ENCODE measurements at regions not wholly inside any gene's neighbourhood (a gene's known extent, or its start where the extent isn't known, plus 50 kb on each side); places are given as distances from the start of the nearest gene placed in this dataset.
"Not testable (repeated sequence)": the region's sequence is repeated elsewhere in the genome, so short reads cannot be mapped to it uniquely, and the experiment has no call there.

GRCh38 chr10:29810816-29811215 is 176.0 kb upstream of the SVIL start:
- Histone ChIP-seq H3K18ac (ENCODE audit: insufficient read length, low read depth, low read length) (no peak overlapping the region), H3K23me2 (ENCODE audit: insufficient read length, low read depth, low read length, poor library complexity, severe bottlenecking) (peaks cover 3% of the 10 kb centered on the region), H3K23ac (ENCODE audit: insufficient read length, low read depth, low read length) (no peak overlapping the region), H3K14ac (ENCODE audit: insufficient read depth, low read length) (no peak overlapping the region), H2AFZ (ENCODE audit: low read length) (no peak overlapping the region), H3K79me1 (ENCODE audit: insufficient read depth, low read depth, low read length, poor library complexity, severe bottlenecking) (no peaks in the 10 kb centered on the region), H3K9ac (ENCODE audit: extremely low read depth, insufficient read length, low read length) (no peak overlapping the region), H2BK15ac (ENCODE audit: low read depth, low read length) (no peak overlapping the region), H4K20me1 (ENCODE audit: control insufficient read depth, insufficient read depth, insufficient read length) (no peaks in the 10 kb centered on the region), H2BK20ac (ENCODE audit: low read depth, low read length, poor library complexity, severe bottlenecking) (no peak overlapping the region), H3K4me1 (ENCODE audit: insufficient read depth, low read length) (no peaks in the 10 kb centered on the region), H4K91ac (ENCODE audit: insufficient read length, low read depth, low read length) (no peak overlapping the region), H3K27ac (ENCODE audit: insufficient read length, low read depth, low read length) (no peak overlapping the region), H3K9me3 (ENCODE audit: control insufficient read depth, low read depth, low read length) (no peaks in the 10 kb centered on the region), H4K8ac (replicated peaks; ENCODE audit: insufficient read length, low read depth, low read length) (no peak overlapping the region), H2AK5ac (ENCODE audit: insufficient read length, low read length) (no peak overlapping the region), H2BK12ac (ENCODE audit: insufficient read length, low read depth, low read length) (no peak overlapping the region), H3K56ac (ENCODE audit: insufficient read length, low read depth, low read length) (no peak overlapping the region), H3T11ph (ENCODE audit: low read length) (no peak overlapping the region), H2BK5ac (ENCODE audit: insufficient read length, low read length) (no peak overlapping the region), H3K27me3 (ENCODE audit: insufficient read depth, low read length) (no peaks in the 10 kb centered on the region), H3K4me2 (ENCODE audit: insufficient read depth, insufficient read length, low read length) (no peak overlapping the region), H3K79me2 (ENCODE audit: insufficient read depth, low read length) (no peaks in the 10 kb centered on the region), H2BK120ac (ENCODE audit: low read depth, low read length, poor library complexity, severe bottlenecking) (no peak overlapping the region), H4K5ac (ENCODE audit: insufficient read length, low read depth, low read length) (no peak overlapping the region), H3K4ac (ENCODE audit: low read depth, low read length) (no peak overlapping the region)
- DNase-seq, result no peak
- Mint-ChIP-seq H3K4me1 (peaks cover 0 to 3% of the 10 kb centered on the region in 2 experiments; a peak in 1 of 4 replicates), H3K27me3 (ENCODE audit: low read depth) (peaks cover 23% of the 10 kb centered on the region), H3K27ac (no peak overlapping the region), H3K36me3 (ENCODE audit: insufficient read depth in 1 of 3, low read depth in 3 of 3) (no peaks in the 10 kb centered on the region), H3K9me3 (no peaks in the 10 kb centered on the region), H3K4me3 (no peak overlapping the region)
- TF ChIP-seq CTCF (conservative IDR thresholded peaks at IDR 0.05), result no peak
- WGBS (ENCODE audit: extremely low coverage, insufficient read length, low lambda C conversion rate), result no CpG with 5 or more reads among the region's 2 CpGs

GRCh38 chr10:29810231-29810630 is 175.5 kb upstream of the SVIL start:
- H3K36me3 Mint-ChIP-seq (ENCODE audit: insufficient read depth in 1 of 3, low read depth in 3 of 3); H2BK120ac ChIP-seq (ENCODE audit: low read depth, low read length, poor library complexity, severe bottlenecking); H3K18ac ChIP-seq (ENCODE audit: insufficient read length, low read depth, low read length); H3K27ac ChIP-seq (ENCODE audit: insufficient read length, low read depth, low read length); H2BK5ac ChIP-seq (ENCODE audit: insufficient read length, low read length); H3K9me3 ChIP-seq (ENCODE audit: control insufficient read depth, low read depth, low read length); DNase-seq; H2BK20ac ChIP-seq (ENCODE audit: low read depth, low read length, poor library complexity, severe bottlenecking); H3K4me3 Mint-ChIP-seq; H3K4me1 ChIP-seq (ENCODE audit: insufficient read depth, low read length); H3K56ac ChIP-seq (ENCODE audit: insufficient read length, low read depth, low read length); H3K4me1 Mint-ChIP-seq; H3K79me1 ChIP-seq (ENCODE audit: insufficient read depth, low read depth, low read length, poor library complexity, severe bottlenecking); H2BK15ac ChIP-seq (ENCODE audit: low read depth, low read length); H4K5ac ChIP-seq (ENCODE audit: insufficient read length, low read depth, low read length); H4K8ac ChIP-seq (replicated peaks; ENCODE audit: insufficient read length, low read depth, low read length); H3K27ac Mint-ChIP-seq; H3K9ac ChIP-seq (ENCODE audit: extremely low read depth, insufficient read length, low read length); H2BK12ac ChIP-seq (ENCODE audit: insufficient read length, low read depth, low read length); H4K91ac ChIP-seq (ENCODE audit: insufficient read length, low read depth, low read length); H3K9me3 Mint-ChIP-seq; H3K23me2 ChIP-seq (ENCODE audit: insufficient read length, low read depth, low read length, poor library complexity, severe bottlenecking); H3K27me3 ChIP-seq (ENCODE audit: insufficient read depth, low read length); H3T11ph ChIP-seq (ENCODE audit: low read length); H3K4me2 ChIP-seq (ENCODE audit: insufficient read depth, insufficient read length, low read length); H4K20me1 ChIP-seq (ENCODE audit: control insufficient read depth, insufficient read depth, insufficient read length); H3K23ac ChIP-seq (ENCODE audit: insufficient read length, low read depth, low read length); H2AFZ ChIP-seq (ENCODE audit: low read length); H3K4ac ChIP-seq (ENCODE audit: low read depth, low read length); H3K14ac ChIP-seq (ENCODE audit: insufficient read depth, low read length); H3K79me2 ChIP-seq (ENCODE audit: insufficient read depth, low read length); H2AK5ac ChIP-seq (ENCODE audit: insufficient read length, low read length): not testable (repeated sequence)
- no CpG with 5 or more reads among the region's 3 CpGs for WGBS (ENCODE audit: extremely low coverage, insufficient read length, low lambda C conversion rate)
- peaks cover 23% of the 10 kb centered on the region for H3K27me3 Mint-ChIP-seq (ENCODE audit: low read depth)
